Esophagus squamous epithelium (tissue), 5 donors: ENCODE measurements at regions not wholly inside any gene's neighbourhood (a gene's known extent, or its start where the extent isn't known, plus 50 kb on each side); places are given as distances from the start of the nearest gene placed in this dataset.

ENCODE experiments used
- DNase-seq: peaks from one replicate; lab custom pipeline; 2025; lab: John Stamatoyannopoulos, UW
- H3K27ac ChIP-seq, 4 donors: fragments of 200-600 bp; sonication (generic); one replicate each; pipeline ENCODE4 v1.5.1; 2016 to 2019; ENCODE audit warnings: mild to moderate bottlenecking in 1 of 4
- H3K27me3 ChIP-seq, 4 donors: fragments of 200-600 bp; sonication (generic); 1 replicate in 3 of 4; 2 replicates in 1 of 4; pipeline versions ENCODE4 v1.5.1 to v1.6.0; 2017 to 2021; ENCODE audit warnings: antibody characterized with exemption in 1 of 4
- H3K36me3 ChIP-seq, 3 donors: fragments of 200-600 bp; sonication (generic); one replicate each; pipeline ENCODE4 v1.5.1; 2016 to 2019
- H3K4me1 ChIP-seq, 3 donors: fragments of 200-600 bp; sonication (generic); one replicate each; pipeline ENCODE4 v1.5.1; 2017 to 2019
- H3K4me3 ChIP-seq, 4 donors: fragments of 200-600 bp; sonication (generic); 1 replicate in 3 of 4; 2 replicates in 1 of 4; pipeline ENCODE4 v1.5.1; 2016 to 2019; ENCODE audit warnings: mild to moderate bottlenecking in 2 of 4, moderate library complexity in 1 of 4
- H3K9me3 ChIP-seq, 3 donors: fragments of 200-600 bp; sonication (generic); one replicate each; pipeline ENCODE4 v1.5.1; 2016 to 2019
- CTCF ChIP-seq, 6 experiments: fragments of 450-650 bp in 4 of 6; fragments of 200-600 bp in 2 of 6; sonication (generic) in 2 of 6; IDR thresholded peaks; one replicate each; pipeline ENCODE4 v1.5.1; 2016 to 2019; ENCODE audit warnings: antibody characterized with exemption in 6 of 6, mild to moderate bottlenecking in 4 of 6, moderate library complexity in 4 of 6
- POLR2A ChIP-seq, 4 donors: fragments of 450-650 bp; IDR thresholded peaks; one replicate each; pipeline ENCODE4 v1.6.1; 2017; ENCODE audit warnings: antibody characterized with exemption in 4 of 4, mild to moderate bottlenecking in 4 of 4, moderate library complexity in 3 of 4
- WGBS, 2 donors: methylation state at CpG; one replicate each; pipeline ENCODE4 v1.1.5; 2018; 5-methylcytosine and 5-hydroxymethylcytosine counted together
- intact Hi-C: fragments of 100-400 bp; cut with DNase I; formaldehyde crosslinking; loops from one replicate; pipeline ENCODE4 v1.15.0; 2022
- donor health status: DM: yes; HTN: yes; CAD: no.

DNA sequence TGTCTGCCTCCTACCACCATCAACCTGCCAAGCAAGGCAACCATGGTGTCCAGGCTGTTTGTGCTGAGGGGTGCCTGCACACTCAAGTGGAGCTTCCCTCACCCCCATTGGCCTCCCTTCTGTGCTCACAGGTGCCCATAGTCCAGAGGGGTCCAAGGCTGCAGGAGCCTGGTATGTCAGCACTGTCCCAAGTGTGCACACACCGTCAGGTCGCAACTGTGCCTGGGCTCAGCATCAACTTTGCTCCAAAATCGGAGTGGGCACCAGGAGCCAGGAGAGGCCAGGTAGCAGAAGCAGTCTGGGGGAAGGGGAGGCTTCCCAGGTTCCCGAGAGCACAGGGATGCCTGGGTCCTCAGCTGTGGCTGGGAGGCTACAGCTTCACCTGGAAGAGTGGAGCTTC, 1528.2 kb upstream of the SLC39A10 start:
- no peaks in the 10 kb centered on the region for H3K4me1 ChIP-seq
- TF ChIP-seq POLR2A (IDR thresholded peaks at IDR 0.05): no peak
- TF ChIP-seq CTCF (IDR thresholded peaks at IDR 0.05): no peak
- H3K9me3 ChIP-seq: peaks cover 0 to 9% (median 0%) of the 10 kb centered on the region in 3 donors
- no peak overlapping the region for H3K27ac ChIP-seq
- no CpG with 5 or more reads among the region's 4 CpGs for WGBS, 2 donors
- no peak for DNase-seq
- H3K4me3 ChIP-seq: no peak overlapping the region
- intact Hi-C loops: no loop called here
- H3K27me3 ChIP-seq: no peaks in the 10 kb centered on the region
- H3K36me3 ChIP-seq: no peaks in the 10 kb centered on the region

GRCh38 chr2:194126418-194126817, 1530.6 kb upstream of the SLC39A10 start:
- H3K36me3 ChIP-seq: no peaks in the 10 kb centered on the region
- H3K9me3 ChIP-seq: peaks cover 0 to 9% (median 0%) of the 10 kb centered on the region in 3 donors
- H3K4me1 ChIP-seq: no peaks in the 10 kb centered on the region
- 72 to 76% methylated on average over 3 of the region's 3 CpGs for WGBS, 2 donors
- no peak overlapping the region for H3K4me3 ChIP-seq
- no peak for DNase-seq
- TF ChIP-seq CTCF (IDR thresholded peaks at IDR 0.05) (no peak), POLR2A (IDR thresholded peaks at IDR 0.05) (no peak)
- no peak overlapping the region for H3K27ac ChIP-seq
- intact Hi-C loops: no loop called here
- H3K27me3 ChIP-seq: no peaks in the 10 kb centered on the region

DNA sequence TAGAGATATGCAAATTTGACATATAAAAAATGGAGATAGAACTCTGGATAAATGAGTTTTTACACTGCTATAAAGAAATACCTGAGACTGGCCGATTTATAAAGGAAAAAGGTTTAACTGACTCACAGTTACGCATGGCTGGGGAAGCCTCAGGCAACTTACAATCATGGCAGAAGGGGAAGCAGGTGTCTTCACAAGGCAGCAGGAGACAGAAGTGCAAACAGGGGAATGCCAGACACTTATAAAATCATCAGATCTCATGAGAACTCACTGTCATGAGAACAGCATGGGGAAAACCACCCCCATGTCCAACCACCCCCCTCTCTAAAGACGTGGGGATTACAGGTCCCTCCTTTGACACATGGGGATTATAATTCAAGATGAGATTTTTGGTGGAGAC, 1540.2 kb upstream of the SLC39A10 start:
- intact Hi-C loops: no loop called here
- Histone ChIP-seq H3K4me3 (no peak overlapping the region), H3K9me3 (no peaks in the 10 kb centered on the region), H3K36me3 (no peaks in the 10 kb centered on the region), H3K27me3 (no peaks in the 10 kb centered on the region), H3K4me1 (no peaks in the 10 kb centered on the region), H3K27ac (no peak overlapping the region)
- DNase-seq: no peak
- TF ChIP-seq CTCF (IDR thresholded peaks at IDR 0.05) (no peak), POLR2A (IDR thresholded peaks at IDR 0.05) (no peak)
- WGBS, 2 donors: 48 to 60% methylated on average over 3 of the region's 3 CpGs

DNA sequence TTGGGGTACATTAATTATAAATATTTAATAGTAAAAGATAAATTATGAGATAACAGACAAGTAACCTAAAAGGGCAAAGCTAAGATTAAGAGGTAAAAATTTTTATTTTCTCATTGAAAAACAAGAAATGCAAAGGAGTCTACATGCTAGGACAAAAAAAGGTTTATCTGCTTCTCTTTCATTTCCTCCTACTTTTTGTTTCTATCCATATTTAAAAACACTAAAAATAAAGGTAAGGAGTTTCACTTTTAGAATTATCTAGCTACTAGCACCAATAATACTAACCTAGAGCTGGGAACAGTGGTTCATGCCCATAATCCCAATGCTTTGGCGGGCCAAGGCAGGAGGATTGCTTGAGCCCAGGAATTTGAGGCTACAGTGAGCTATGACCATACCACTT, 1551.7 kb upstream of the SLC39A10 start:
- H3K4me1 ChIP-seq: no peaks in the 10 kb centered on the region
- no peaks in the 10 kb centered on the region for H3K9me3 ChIP-seq
- no peak overlapping the region for H3K4me3 ChIP-seq
- no peak for DNase-seq
- H3K27me3 ChIP-seq: no peaks in the 10 kb centered on the region
- intact Hi-C loops: no loop called here
- TF ChIP-seq CTCF (IDR thresholded peaks at IDR 0.05) (no peak), POLR2A (IDR thresholded peaks at IDR 0.05) (no peak)
- H3K36me3 ChIP-seq: no peaks in the 10 kb centered on the region
- no peak overlapping the region for H3K27ac ChIP-seq
- WGBS, 2 donors: 75 to 80% methylated on average over 1 of the region's 1 CpG

DNA sequence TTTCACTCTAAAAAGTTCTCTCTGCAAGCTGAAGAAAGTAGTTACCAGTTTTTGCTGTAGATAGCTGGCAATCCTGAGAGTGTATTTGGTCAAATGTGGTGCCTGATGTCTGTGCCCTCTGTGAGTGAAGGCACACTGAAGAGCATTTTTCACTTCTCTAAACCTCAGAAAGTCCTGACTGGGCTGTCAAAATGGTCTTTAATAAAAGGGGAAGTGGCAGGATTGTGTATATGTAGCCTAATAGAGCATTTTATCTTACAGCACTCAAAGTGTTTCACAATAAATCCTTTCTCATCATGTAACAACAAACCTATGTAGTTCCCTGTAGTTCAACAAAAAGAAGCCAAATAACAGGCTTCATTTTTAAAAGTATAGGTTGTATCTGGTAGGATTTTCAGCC, 1552.3 kb upstream of the SLC39A10 start:
- intact Hi-C loops: no loop called here
- Histone ChIP-seq H3K27ac (no peak overlapping the region), H3K36me3 (no peaks in the 10 kb centered on the region), H3K27me3 (no peaks in the 10 kb centered on the region), H3K9me3 (no peaks in the 10 kb centered on the region), H3K4me3 (no peak overlapping the region), H3K4me1 (no peaks in the 10 kb centered on the region)
- TF ChIP-seq POLR2A (IDR thresholded peaks at IDR 0.05) (no peak), CTCF (IDR thresholded peaks at IDR 0.05) (no peak)
- no peak for DNase-seq
